Fibroblast of pulmonary artery (primary cell): ENCODE measurements at regions not wholly inside any gene's neighbourhood (a gene's known extent, or its start where the extent isn't known, plus 50 kb on each side); places are given as distances from the start of the nearest gene placed in this dataset.
A peak's percentile ranks its signal among the peaks of the same experiment; 100 is the strongest.

ENCODE experiments used
- DNase-seq: peaks from one replicate; pipeline ENCODE4 v3.0.0-alpha.2; 2010; ENCODE audit warnings: low read depth
- H3K4me3 ChIP-seq: replicated peaks from 2 replicates; pipeline ENCODE4 v1.5.1; 2011; ENCODE audit warnings: low read depth, mild to moderate bottlenecking, control low read depth, low read length, moderate library complexity
- TF ChIP-seq, protein P1 (sequence below): IDR thresholded peaks from 2 replicates; pipeline ENCODE4 v1.5.1; 2011; ENCODE audit warnings: mild to moderate bottlenecking, control low read depth, low read length, inconsistent platforms; ENCODE audit errors: missing control alignments

- peak; percentile 42 for DNase-seq
- H3K4me3 ChIP-seq, result peak overlapping the region; percentile 15
- TF ChIP-seq, protein P1, sequence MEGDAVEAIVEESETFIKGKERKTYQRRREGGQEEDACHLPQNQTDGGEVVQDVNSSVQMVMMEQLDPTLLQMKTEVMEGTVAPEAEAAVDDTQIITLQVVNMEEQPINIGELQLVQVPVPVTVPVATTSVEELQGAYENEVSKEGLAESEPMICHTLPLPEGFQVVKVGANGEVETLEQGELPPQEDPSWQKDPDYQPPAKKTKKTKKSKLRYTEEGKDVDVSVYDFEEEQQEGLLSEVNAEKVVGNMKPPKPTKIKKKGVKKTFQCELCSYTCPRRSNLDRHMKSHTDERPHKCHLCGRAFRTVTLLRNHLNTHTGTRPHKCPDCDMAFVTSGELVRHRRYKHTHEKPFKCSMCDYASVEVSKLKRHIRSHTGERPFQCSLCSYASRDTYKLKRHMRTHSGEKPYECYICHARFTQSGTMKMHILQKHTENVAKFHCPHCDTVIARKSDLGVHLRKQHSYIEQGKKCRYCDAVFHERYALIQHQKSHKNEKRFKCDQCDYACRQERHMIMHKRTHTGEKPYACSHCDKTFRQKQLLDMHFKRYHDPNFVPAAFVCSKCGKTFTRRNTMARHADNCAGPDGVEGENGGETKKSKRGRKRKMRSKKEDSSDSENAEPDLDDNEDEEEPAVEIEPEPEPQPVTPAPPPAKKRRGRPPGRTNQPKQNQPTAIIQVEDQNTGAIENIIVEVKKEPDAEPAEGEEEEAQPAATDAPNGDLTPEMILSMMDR, result no peak
Measured at GRCh38 chr14:28577187-28577586, 189.4 kb upstream of the FOXG1 start.

- peak; percentile 92 for DNase-seq
- TF ChIP-seq, protein P1, result no peak
- H3K4me3 ChIP-seq, result peak overlapping the region; percentile 59
Measured at GRCh38 chr14:28577711-28578131, 188.9 kb upstream of the FOXG1 start.

DNA sequence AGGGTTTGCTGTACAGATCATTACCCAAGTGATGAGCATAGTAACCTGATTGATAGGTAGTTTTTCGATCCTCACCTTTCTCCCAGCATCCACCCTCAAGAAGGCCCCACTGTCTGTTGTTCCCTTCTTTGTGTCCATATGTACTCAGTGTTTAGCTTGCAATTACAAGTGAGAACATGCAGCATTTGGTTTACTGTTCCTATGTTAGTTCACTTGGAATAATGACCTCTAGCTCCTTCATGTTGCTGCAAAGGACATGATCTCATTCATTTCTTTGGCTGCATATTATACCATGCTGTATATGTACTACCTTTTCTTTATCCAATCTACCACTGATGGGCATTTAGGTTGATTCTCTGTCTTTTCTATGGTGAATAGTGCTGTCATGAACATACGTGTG lies 181.6 kb upstream of the FOXG1 start:
- DNase-seq, result no peak
- no peak overlapping the region for H3K4me3 ChIP-seq
- TF ChIP-seq, protein P1, result no peak

DNA sequence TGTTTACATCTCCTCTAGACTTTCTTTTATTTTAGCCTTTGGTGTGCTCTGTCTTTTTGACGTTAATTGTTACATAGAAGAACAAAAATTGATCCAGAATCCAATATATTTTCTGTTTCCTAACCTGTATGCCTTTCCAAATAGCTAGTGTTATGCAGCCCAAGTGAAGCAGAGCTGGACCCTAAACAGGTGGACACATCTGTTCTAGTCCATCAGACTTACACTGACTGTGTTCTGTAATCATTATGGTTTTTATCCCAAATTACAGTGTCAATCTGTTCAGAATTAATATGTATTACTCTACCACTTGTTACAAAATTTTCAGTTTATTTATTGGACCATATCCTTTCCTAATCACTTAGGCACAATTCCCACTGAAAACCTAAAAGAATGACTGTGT lies 176.8 kb upstream of the FOXG1 start:
- no peak overlapping the region for H3K4me3 ChIP-seq
- TF ChIP-seq, protein P1, result no peak
- DNase-seq, result no peak

DNA sequence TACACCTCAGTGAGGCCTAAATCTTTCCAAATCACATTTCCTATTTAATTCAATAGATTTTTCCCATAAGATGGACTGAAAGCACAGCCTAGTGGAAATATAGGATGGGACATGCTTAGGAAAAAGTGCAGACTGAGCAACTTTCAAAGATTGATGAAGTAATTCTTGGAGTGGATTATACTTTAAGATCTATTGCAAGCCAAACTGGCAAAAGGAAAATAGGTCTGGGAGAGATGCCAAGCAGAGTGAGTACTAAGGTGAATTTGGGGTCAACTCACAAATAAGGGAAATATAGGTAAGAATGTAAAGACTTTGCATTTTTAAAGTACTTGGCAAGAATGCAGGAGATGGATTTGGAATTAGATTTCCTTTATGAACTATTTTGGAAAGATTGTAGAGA lies 170.2 kb upstream of the FOXG1 start:
- DNase-seq, result peak; percentile 77
- no peak overlapping the region for H3K4me3 ChIP-seq

DNA sequence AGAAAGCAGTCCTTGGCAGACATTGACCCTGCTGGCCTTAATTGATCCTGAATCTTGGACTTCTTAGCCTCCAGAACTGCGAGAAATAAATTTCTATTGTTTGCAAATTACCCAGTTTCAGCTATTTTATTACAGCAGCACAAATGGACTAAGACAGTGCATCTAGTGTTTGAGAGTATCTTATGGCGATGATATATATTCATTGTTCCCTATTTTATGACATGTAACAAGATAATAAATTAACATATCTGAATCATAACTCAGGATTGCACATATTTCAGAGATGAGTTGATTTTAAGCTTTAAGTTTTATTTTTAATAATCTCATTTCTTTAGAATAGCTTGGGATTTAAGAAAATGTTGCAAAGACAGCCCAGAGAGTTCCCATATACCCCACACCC lies 167.4 kb upstream of the FOXG1 start:
- H3K4me3 ChIP-seq, result no peak overlapping the region
- TF ChIP-seq, protein P1, result no peak

More for the DNA sequence above, 170.2 kb upstream of the FOXG1 start:
- TF ChIP-seq, protein P1, result peak; percentile 42

GRCh38 chr14:28599605-28600004 lies 167.0 kb upstream of the FOXG1 start:
- TF ChIP-seq, protein P1, result no peak
- no peak for DNase-seq
- no peak overlapping the region for H3K4me3 ChIP-seq

More for the DNA sequence above, 167.4 kb upstream of the FOXG1 start:
- DNase-seq, result no peak
